Endothelial cell of umbilical vein (primary cell): ENCODE measurements at regions not wholly inside any gene's neighbourhood (a gene's known extent, or its start where the extent isn't known, plus 50 kb on each side); places are given as distances from the start of the nearest gene placed in this dataset.
A peak's percentile ranks its signal among the peaks of the same experiment; 100 is the strongest.

ENCODE experiments used
- BruUV-seq: library from RNA; stranded (reverse); fragments of 400-500 nt; replicated peaks from 2 replicates; lab custom pipeline; 2021; lab: Mats Ljungman, UMichigan
- CTCF ChIA-PET: fragments of 300-600, 350-600 bp; sonication (Branson Sonifier 250); formaldehyde crosslinking; loops from one replicate; lab custom pipeline; 2021; ENCODE audit warnings: antibody characterized with exemption, inconsistent platforms; lab: Charles Lee
- POLR2A ChIA-PET: fragments of 300-600, 350-600 bp; sonication (Branson Sonifier 250); formaldehyde crosslinking; loops from one replicate; lab custom pipeline; 2021; ENCODE audit warnings: antibody characterized with exemption, inconsistent platforms; lab: Charles Lee
- DNase-seq: peaks from one replicate; pipeline ENCODE4 v3.0.0-alpha.2; 2011; ENCODE audit warnings: low read depth, low spot score
- FAIRE-seq: peaks from 2 replicates; lab custom pipeline; 2011; peaks lifted over from hg19 to GRCh38; lab: Jason Lieb, UNC
- H2AFZ ChIP-seq: 2 replicates; pipeline ENCODE4 v1.6.0; 2012; ENCODE audit warnings: low read depth, low read length, control low read depth, inconsistent platforms
- H3K27ac ChIP-seq: 2 replicates; pipeline ENCODE4 v1.5.1; 2011; ENCODE audit warnings: low read depth, mild to moderate bottlenecking, control low read depth, low read length, moderate library complexity; ENCODE audit not compliant: insufficient read depth
- H3K27me3 ChIP-seq, 2 experiments: 2 replicates each; pipeline versions ENCODE4 v1.6.0 to v1.6.1; 2011; ENCODE audit warnings: low read length in 2 of 2, mixed read lengths in 1 of 2; ENCODE audit not compliant: control insufficient read depth in 2 of 2, insufficient read depth in 2 of 2
- H3K36me3 ChIP-seq, 2 experiments: 2 replicates in 1 of 2; 3 replicates in 1 of 2; pipeline ENCODE4 v1.5.1; 2011; ENCODE audit warnings: low read length in 2 of 2, mild to moderate bottlenecking in 1 of 2, moderate library complexity in 1 of 2; ENCODE audit not compliant: control insufficient read depth in 2 of 2, insufficient read depth in 2 of 2; ENCODE audit errors: extremely low read depth in 1 of 2
- H3K4me1 ChIP-seq: 3 replicates; pipeline ENCODE4 v1.5.1; 2011; ENCODE audit warnings: mild to moderate bottlenecking, low read length; ENCODE audit not compliant: control insufficient read depth, insufficient read depth; ENCODE audit errors: extremely low read depth
- H3K4me2 ChIP-seq: 2 replicates; pipeline ENCODE4 v1.6.1; 2011; ENCODE audit warnings: low read length, control low read depth, mixed read lengths; ENCODE audit not compliant: insufficient read depth
- H3K4me3 ChIP-seq, 3 experiments: fragments of 200-600 bp in 1 of 3; sonication (generic), shearing (Covaris generic) in 1 of 3; replicated peaks in 1 of 3; 2 replicates each; pipeline ENCODE4 v1.5.1; 2011 to 2016; ENCODE audit warnings: control low read depth in 3 of 3, low read length in 3 of 3, mild to moderate bottlenecking in 2 of 3, inconsistent platforms in 1 of 3, low read depth in 1 of 3, moderate library complexity in 1 of 3; ENCODE audit not compliant: insufficient read depth in 1 of 3
- H3K79me2 ChIP-seq: 2 replicates; pipeline ENCODE4 v1.6.0; 2012; ENCODE audit warnings: low read length, inconsistent platforms; ENCODE audit not compliant: control insufficient read depth, insufficient read depth
- H3K9ac ChIP-seq: replicated peaks from 2 replicates; pipeline ENCODE3; 2011; ENCODE audit warnings: low read length, control low read depth; ENCODE audit not compliant: insufficient read depth; ENCODE audit errors: extremely low read depth
- H3K9me1 ChIP-seq: replicated peaks from 3 replicates; pipeline ENCODE4 v1.6.0; 2011; ENCODE audit warnings: mild to moderate bottlenecking, low read length; ENCODE audit not compliant: control insufficient read depth, insufficient read depth; ENCODE audit errors: extremely low read depth
- H3K9me3 ChIP-seq: replicated peaks from 2 replicates; pipeline ENCODE4 v1.5.1; 2012; ENCODE audit warnings: low read length, inconsistent platforms; ENCODE audit not compliant: control insufficient read depth, insufficient read depth
- H4K20me1 ChIP-seq: replicated peaks from 2 replicates; pipeline ENCODE3; 2011; ENCODE audit warnings: mild to moderate bottlenecking, low read length; ENCODE audit not compliant: control insufficient read depth, insufficient read depth; ENCODE audit errors: extremely low read depth
- EZH2 ChIP-seq: IDR thresholded peaks from 2 replicates; pipeline ENCODE4 v1.6.1; 2012; ENCODE audit warnings: borderline replicate concordance, low read depth, mild to moderate bottlenecking, moderate library complexity, low read length, inconsistent platforms; ENCODE audit not compliant: severe bottlenecking
- FOS ChIP-seq: IDR thresholded peaks from 2 replicates; pipeline ENCODE4 v1.6.1; 2011; ENCODE audit warnings: mild to moderate bottlenecking, low read length, moderate library complexity, borderline replicate concordance; ENCODE audit not compliant: insufficient read depth
- GATA2 ChIP-seq: IDR thresholded peaks from 2 replicates; pipeline ENCODE4 v1.7.0; 2011; ENCODE audit warnings: low read depth, mild to moderate bottlenecking, moderate library complexity, mixed read lengths, low read length; ENCODE audit not compliant: insufficient read length, insufficient read depth
- JUN ChIP-seq: IDR thresholded peaks from 2 replicates; pipeline ENCODE4 v1.6.1; 2011; ENCODE audit warnings: borderline replicate concordance, low read depth; ENCODE audit not compliant: insufficient read length, insufficient read depth
- MYC ChIP-seq: IDR thresholded peaks from one replicate; pipeline ENCODE4 v1.6.1; 2011; ENCODE audit warnings: mild to moderate bottlenecking, low read depth, low read length
- POLR2A ChIP-seq: IDR thresholded peaks from 2 replicates; pipeline ENCODE4 v1.6.1; 2012; ENCODE audit warnings: low read depth, mild to moderate bottlenecking, control low read depth, low read length
- dilution Hi-C: fragments of 300-500 bp; cut with MboI; formaldehyde crosslinking; loops from one replicate; pipeline ENCODE4 v1.15.0; 2019; ENCODE audit warnings: low sequenced_read_pairs; ENCODE audit not compliant: extremely low pct_ligation_motif_present
- intact Hi-C: fragments of 100-400 bp; cut with micrococcal nuclease; formaldehyde crosslinking; loops from one replicate; pipeline ENCODE4 v1.10.0; 2022
- TF ChIP-seq, protein P1 (sequence below), 2 donors: IDR thresholded peaks; 1 replicate in 1 of 2; 2 replicates in 1 of 2; pipeline ENCODE4 v1.5.1; 2011; ENCODE audit warnings: low read length in 2 of 2, mild to moderate bottlenecking in 2 of 2, moderate library complexity in 2 of 2, control low read depth in 1 of 2, inconsistent platforms in 1 of 2, low read depth in 1 of 2; ENCODE audit not compliant: insufficient read depth in 1 of 2; ENCODE audit errors: extremely low read depth in 1 of 2

- no peaks in the 10 kb centered on the region for H3K79me2 ChIP-seq
- H3K9me3 ChIP-seq = no peaks in the 10 kb centered on the region
- peak; percentile 48 for FAIRE-seq
- no peak overlapping the region for H3K4me2 ChIP-seq
- dilution Hi-C loops = no loop called here
- H3K36me3 ChIP-seq = no peaks in the 10 kb centered on the region
- DNase-seq = no peak
- no TSS peak for BruUV-seq
- no peak overlapping the region for H3K4me3 ChIP-seq
- no peaks in the 10 kb centered on the region for H3K27me3 ChIP-seq
- no peaks in the 10 kb centered on the region for H4K20me1 ChIP-seq
- H3K9me1 ChIP-seq = no peaks in the 10 kb centered on the region
- intact Hi-C loops = no loop called here
- H3K4me1 ChIP-seq = no peaks in the 10 kb centered on the region
- ChIA-PET POLR2A (interaction anchor here (0.5 kb wide), 1 partner anchor 159 kb away, joined by 3 read pairs; no protein-coding TSS in a partner anchor), CTCF (interaction anchor here (0.9 to 1.2 kb wide), 2 partner anchors 8 to 116 kb away, joined by 3 read pairs; no protein-coding TSS in a partner anchor)
- no peak overlapping the region for H3K27ac ChIP-seq
- H3K9ac ChIP-seq = no peak overlapping the region
- H2AFZ ChIP-seq = no peak overlapping the region
- no peak for TF ChIP-seq JUN
- TF ChIP-seq GATA2 = no peak
- TF ChIP-seq, protein P1, sequence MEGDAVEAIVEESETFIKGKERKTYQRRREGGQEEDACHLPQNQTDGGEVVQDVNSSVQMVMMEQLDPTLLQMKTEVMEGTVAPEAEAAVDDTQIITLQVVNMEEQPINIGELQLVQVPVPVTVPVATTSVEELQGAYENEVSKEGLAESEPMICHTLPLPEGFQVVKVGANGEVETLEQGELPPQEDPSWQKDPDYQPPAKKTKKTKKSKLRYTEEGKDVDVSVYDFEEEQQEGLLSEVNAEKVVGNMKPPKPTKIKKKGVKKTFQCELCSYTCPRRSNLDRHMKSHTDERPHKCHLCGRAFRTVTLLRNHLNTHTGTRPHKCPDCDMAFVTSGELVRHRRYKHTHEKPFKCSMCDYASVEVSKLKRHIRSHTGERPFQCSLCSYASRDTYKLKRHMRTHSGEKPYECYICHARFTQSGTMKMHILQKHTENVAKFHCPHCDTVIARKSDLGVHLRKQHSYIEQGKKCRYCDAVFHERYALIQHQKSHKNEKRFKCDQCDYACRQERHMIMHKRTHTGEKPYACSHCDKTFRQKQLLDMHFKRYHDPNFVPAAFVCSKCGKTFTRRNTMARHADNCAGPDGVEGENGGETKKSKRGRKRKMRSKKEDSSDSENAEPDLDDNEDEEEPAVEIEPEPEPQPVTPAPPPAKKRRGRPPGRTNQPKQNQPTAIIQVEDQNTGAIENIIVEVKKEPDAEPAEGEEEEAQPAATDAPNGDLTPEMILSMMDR (IDR thresholded peaks at IDR 0.05; ENCODE audit: extremely low read depth in 1 of 2, insufficient read depth in 1 of 2, low read depth in 1 of 2, low read length in 2 of 2) = no peak
- no peak for TF ChIP-seq POLR2A
- TF ChIP-seq MYC = no peak
- TF ChIP-seq EZH2 = no peak
- TF ChIP-seq FOS = no peak
These were observed 114.6 kb upstream of the TSC22D2 start for GRCh38 chr3:150293401-150294001.
